Stimulated activated CD8-positive, alpha-beta memory T cell treated with anti-CD3 and anti-CD28 coated beads, Interleukin-12 subunit alpha, Interleukin-12 subunit beta, amount 100 ng/mL, for 1 hour (primary cell): ENCODE measurements at regions not wholly inside any gene's neighbourhood (a gene's known extent, or its start where the extent isn't known, plus 50 kb on each side); places are given as distances from the start of the nearest gene placed in this dataset.
A peak's percentile ranks its signal among the peaks of the same experiment; 100 is the strongest.

ENCODE experiments used
- DNase-seq: peaks from one replicate; pipeline ENCODE4 v3.0.0-alpha.2; 2020; ENCODE audit warnings: low read depth

GRCh38 chr2:173419506-173419905, 64.8 kb downstream of the CDCA7 start:
- DNase-seq, result no peak

- no peak for DNase-seq
These were observed 70.2 kb downstream of the CDCA7 start for GRCh38 chr2:173424886-173425285.

GRCh38 chr2:173427887-173428668, 73.4 kb downstream of the CDCA7 start:
- DNase-seq, result no peak

GRCh38 chr2:173431191-173431590, 76.5 kb downstream of the CDCA7 start:
- no peak for DNase-seq

- DNase-seq, result no peak
These were observed 77.5 kb downstream of the CDCA7 start for GRCh38 chr2:173432049-173432754.

- DNase-seq, result no peak
These were observed 80.3 kb downstream of the CDCA7 start for GRCh38 chr2:173434762-173435569.

GRCh38 chr2:173435574-173435973, 80.9 kb downstream of the CDCA7 start:
- DNase-seq, result no peak

GRCh38 chr2:173436088-173436487, 81.4 kb downstream of the CDCA7 start:
- no peak for DNase-seq

GRCh38 chr2:173441222-173441621, 86.5 kb downstream of the CDCA7 start:
- DNase-seq, result no peak

GRCh38 chr2:173442542-173442941, 87.9 kb downstream of the CDCA7 start:
- no peak for DNase-seq

GRCh38 chr2:173446722-173447121, 92.0 kb downstream of the CDCA7 start:
- DNase-seq, result no peak

- DNase-seq, result peak; percentile 36
These were observed 94.3 kb downstream of the CDCA7 start for GRCh38 chr2:173448938-173449471.

- DNase-seq, result peak; percentile 5
These were observed 96.4 kb downstream of the CDCA7 start for GRCh38 chr2:173451118-173451517.

GRCh38 chr2:173451941-173452340, 97.3 kb downstream of the CDCA7 start:
- no peak for DNase-seq

GRCh38 chr2:173452416-173452815, 97.7 kb downstream of the CDCA7 start:
- DNase-seq, result no peak

- no peak for DNase-seq
These were observed 102.3 kb downstream of the CDCA7 start for GRCh38 chr2:173456960-173457359.

- DNase-seq, result no peak
These were observed 102.7 kb downstream of the CDCA7 start for GRCh38 chr2:173457366-173457765.

GRCh38 chr2:173458991-173459780, 104.5 kb downstream of the CDCA7 start:
- no peak for DNase-seq

GRCh38 chr2:173462892-173463840, 108.5 kb downstream of the CDCA7 start:
- no peak for DNase-seq

GRCh38 chr2:173463846-173464245, 109.2 kb downstream of the CDCA7 start:
- no peak for DNase-seq
